ENCODE measurements at regions not wholly inside any gene's neighbourhood (a gene's known extent, or its start where the extent isn't known, plus 50 kb on each side); places are given as distances from the start of the nearest gene placed in this dataset.

- TF ChIP-seq POLR2AphosphoS5 (IDR thresholded peaks at IDR 0.05; ENCODE audit: low read depth, low read length) (no peak), REST (IDR thresholded peaks at IDR 0.05; ENCODE audit: insufficient read depth in 1 of 2, low read depth in 2 of 2, low read length in 2 of 2) (no peak), SIN3A (IDR thresholded peaks at IDR 0.05; ENCODE audit: borderline replicate concordance, insufficient read depth, low read length) (no peak), TAF1 (IDR thresholded peaks at IDR 0.05; ENCODE audit: borderline replicate concordance, insufficient read depth, low read length) (no peak)
These were observed 184.0 kb downstream of the MIS18A start for GRCh38 chr21:32094804-32095203.

All from PFSK-1 (cell line).